DMS153 treated with DMSO at 0.1 percent for 48 hours (cell line): ENCODE measurements at regions not wholly inside any gene's neighbourhood (a gene's known extent, or its start where the extent isn't known, plus 50 kb on each side); places are given as distances from the start of the nearest gene placed in this dataset.

Experiments used
- DNase-seq: peaks from one replicate; lab custom pipeline; 2025; ENCODE audit not compliant: unreplicated experiment; lab: John Stamatoyannopoulos, UW

DNA sequence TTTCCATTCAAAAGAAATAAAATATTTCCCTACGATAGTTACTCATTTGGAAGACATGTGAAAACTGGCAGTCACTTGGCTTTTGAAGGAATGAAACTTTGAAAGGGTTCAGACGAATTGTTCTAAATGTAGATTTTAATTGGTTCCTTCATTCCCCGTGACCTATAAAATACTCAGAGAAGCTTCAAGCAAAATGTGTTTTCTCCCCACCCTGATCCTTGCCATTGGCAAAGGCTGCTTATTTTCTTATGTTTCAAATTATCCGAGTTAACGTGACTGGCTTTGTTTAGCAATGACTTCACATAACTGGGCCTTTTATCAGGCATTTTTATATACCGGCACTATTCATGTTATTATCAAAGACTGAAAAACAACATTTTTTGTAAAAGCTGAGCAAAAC is 204.1 kb upstream of the NEIL3 start:
- DNase-seq: no peak

- no peak for DNase-seq
Observed at GRCh38 chr4:177107288-177107921, 202.3 kb upstream of the NEIL3 start.

GRCh38 chr4:177108708-177109107 is 201.0 kb upstream of the NEIL3 start:
- no peak for DNase-seq

- no peak for DNase-seq
Observed at GRCh38 chr4:177109769-177110168, 199.9 kb upstream of the NEIL3 start.

GRCh38 chr4:177116161-177116560 is 193.5 kb upstream of the NEIL3 start:
- DNase-seq: no peak

GRCh38 chr4:177117256-177117655 is 192.4 kb upstream of the NEIL3 start:
- DNase-seq: no peak

DNA sequence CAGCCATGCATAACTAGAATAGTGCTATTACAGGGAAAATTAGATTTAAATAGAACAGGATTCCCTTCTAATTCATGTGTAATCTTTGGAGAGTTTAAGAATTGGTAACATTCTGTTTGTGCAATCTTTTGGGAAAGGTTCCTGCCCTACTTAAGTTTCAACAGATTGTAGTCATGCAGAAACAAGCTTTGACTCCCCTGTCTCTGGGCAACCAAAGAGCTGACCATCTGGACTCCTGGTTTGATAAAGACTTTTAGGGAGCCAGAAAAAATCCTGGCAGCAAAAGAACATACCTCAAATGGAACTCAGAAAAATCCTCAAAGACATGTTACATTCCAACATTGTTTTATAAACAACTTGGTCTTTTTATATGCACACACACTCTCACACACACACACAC is 191.1 kb upstream of the NEIL3 start:
- DNase-seq: no peak

GRCh38 chr4:177119021-177119471 is 190.6 kb upstream of the NEIL3 start:
- no peak for DNase-seq

DNA sequence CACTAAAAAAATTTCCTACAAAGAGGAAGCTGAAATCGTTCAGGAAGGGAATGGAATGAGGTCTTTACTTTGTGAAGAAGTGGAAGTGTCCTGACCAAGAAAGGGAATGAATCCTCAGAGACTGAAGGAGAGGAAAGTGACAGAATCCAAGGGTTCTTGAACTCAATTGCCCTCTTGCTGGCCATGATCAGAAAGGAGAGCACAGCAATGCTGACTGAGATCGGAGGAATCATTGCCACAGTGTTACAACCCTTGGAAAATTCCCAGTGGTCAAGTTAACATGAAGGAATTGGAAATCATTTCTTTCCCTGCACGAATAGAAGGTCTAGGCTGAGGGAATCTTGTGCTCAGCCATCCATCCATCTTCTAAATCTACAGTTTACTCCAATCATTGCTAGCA is 190.0 kb upstream of the NEIL3 start:
- DNase-seq: no peak

DNA sequence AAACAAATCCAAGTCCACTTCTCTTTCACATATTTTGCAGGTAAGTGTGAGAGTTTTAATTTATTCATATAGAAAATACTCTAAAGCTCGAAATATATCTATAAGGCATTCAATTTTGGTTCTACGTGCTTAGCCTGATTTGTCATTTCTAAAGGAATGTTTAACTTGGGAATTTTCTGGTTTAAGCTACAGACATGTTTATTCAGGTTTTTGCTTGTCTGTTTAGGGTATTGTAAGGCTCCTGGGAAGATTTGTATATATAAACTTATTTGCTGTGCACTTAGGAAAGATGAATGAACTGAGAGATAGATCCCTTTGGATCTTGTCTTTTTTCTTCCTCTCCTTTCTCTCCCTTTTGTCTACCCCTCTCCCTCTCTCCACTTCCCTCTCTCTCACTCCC is 185.9 kb upstream of the NEIL3 start:
- DNase-seq: no peak

DNA sequence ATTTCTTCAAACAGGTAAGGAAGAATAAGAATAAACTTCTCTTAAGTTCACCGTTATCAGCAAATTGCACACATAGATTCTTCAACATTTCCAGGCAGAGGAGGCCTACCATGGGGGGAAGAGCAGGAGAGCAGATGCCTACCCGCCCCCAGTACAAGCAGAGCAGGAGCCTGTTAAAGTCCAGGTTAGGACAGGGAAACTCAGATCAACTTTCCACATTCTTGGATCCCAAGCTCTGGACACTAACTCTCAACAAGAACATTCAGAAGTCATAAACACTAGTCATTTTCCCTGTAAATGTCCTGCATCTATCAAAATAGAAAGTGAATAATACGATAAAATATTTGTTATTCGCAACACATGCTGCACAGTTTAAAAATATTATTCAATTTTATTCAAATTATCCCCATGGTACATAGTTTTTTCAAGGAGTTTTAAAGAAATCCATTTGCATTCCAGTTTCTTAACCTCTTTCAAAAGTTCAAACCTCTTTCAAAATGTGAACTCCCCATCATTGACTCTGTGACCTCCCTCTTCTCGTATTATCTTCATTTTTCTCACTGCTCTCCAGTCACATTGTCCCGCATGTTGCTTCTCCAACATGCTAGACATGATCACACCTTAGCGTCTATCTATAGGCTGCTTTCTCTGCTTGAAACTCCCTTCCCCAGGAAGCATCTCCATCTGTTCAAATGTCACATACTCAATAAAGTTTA is 185.2 kb upstream of the NEIL3 start:
- DNase-seq: no peak

- DNase-seq: no peak
Observed at GRCh38 chr4:177125656-177126055, 184.0 kb upstream of the NEIL3 start.

GRCh38 chr4:177127658-177128057 is 182.0 kb upstream of the NEIL3 start:
- DNase-seq: no peak

- DNase-seq: no peak
Observed at GRCh38 chr4:177128306-177128705, 181.4 kb upstream of the NEIL3 start.

DNA sequence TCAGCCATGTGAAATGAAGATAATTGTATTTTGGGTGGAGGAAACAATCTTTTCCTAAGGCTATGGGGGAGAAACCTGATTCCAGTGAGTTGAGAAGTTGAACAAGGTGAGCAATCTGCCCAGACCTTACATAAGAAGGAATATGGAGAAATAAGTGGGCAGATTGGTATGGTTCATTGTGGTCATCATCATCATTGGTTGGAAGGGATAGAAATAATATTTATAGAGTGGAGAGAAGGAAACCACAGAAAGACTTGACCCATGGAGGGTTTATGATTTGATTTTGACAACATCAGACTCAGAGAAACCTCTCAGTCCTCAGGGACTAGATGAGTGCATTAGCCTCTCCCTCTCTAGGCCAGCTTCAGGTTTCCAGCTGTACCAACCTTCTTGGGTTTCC is 177.9 kb upstream of the NEIL3 start:
- no peak for DNase-seq

GRCh38 chr4:177147668-177148067 is 162.0 kb upstream of the NEIL3 start:
- DNase-seq: no peak

DNA sequence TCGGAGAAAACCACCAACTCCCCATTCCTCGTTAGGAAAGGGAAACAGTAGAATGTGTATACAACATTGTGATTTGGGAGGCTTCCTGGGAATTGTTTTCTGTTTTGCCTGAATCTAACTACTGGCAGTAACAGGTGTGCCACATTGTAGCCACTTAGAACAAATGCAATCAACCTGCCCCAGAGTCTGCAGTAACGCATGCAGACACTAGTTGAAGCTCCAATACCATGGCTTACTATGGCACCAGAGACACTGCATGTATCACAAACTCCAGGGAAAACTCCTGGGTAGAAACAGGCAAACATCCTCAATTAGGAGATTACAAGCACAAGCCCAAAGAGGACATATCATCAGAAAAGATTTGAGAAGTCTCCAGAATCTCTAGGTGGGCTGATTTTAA is 154.2 kb upstream of the NEIL3 start:
- DNase-seq: no peak

- no peak for DNase-seq
Observed at GRCh38 chr4:177159600-177159999, 150.1 kb upstream of the NEIL3 start.

DNA sequence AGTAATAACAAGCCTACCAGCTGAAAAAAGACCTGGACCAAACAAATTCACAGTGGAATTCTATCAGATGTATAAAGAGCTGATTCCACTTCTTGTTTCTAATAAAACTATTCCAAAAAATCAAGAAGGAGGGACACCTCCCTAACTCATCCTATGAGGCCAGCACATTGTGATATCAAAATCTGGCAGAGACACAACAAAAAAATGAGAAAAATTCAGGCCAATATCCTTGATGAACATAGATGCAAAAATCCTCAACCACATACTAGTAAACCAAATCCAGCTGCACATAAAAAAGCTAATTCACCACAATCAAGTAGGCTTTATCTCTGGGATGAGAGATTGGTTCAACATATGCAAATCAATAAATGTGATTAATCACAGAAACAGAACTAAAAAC is 147.9 kb upstream of the NEIL3 start:
- DNase-seq: no peak

GRCh38 chr4:177163532-177163931 is 146.1 kb upstream of the NEIL3 start:
- DNase-seq: no peak

DNA sequence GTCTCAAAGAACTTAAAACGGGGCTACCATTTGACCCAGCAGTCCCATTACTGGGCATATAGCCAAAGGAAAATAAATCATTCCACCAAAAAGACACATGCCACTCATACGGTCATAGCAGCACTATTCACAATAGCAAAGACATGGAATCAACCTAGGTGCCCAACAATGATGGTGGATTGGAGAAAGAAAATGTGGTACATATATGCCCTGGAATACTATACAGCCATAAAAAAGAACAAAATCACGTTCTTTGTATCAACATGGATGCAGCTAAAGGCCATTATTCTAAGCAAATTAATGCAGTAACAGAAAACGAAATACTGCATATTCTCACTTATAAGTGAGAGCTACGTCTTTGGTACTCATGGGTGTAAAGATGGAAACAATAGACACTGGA is 138.1 kb upstream of the NEIL3 start:
- DNase-seq: no peak

- DNase-seq: no peak
Observed at GRCh38 chr4:177175473-177175872, 134.2 kb upstream of the NEIL3 start.

DNA sequence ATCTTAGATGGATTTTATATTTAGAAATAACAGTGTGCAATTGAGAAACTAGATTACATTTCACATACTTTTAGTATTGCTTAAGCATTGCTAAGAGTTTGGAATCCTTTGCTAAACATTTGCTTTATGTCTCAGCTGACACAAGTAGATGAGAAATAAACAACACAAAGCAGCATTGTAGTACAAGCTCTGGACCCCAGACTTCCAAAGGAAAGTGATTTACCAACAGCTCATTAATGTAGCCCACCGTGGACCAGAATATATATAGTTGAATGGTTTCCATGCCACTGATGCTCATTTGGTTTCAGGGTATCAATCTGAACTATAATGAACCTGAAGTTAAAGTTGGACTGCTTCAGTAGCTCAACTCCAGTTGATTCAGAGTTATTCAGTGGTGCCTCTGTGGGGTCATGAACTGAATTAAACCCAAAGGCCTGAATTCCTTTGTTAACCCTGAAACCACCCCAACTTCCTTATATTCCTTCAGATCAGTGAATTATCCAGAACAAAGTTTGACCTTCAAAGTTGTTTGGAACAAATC is 132.1 kb upstream of the NEIL3 start:
- no peak for DNase-seq
